ENCODE measurements at regions not wholly inside any gene's neighbourhood (a gene's known extent, or its start where the extent isn't known, plus 50 kb on each side); places are given as distances from the start of the nearest gene placed in this dataset.
"Not testable (repeated sequence)": the region's sequence is repeated elsewhere in the genome, so short reads cannot be mapped to it uniquely, and the experiment has no call there.

- CTCF ChIA-PET = no interaction called here
- intact Hi-C loops (cut with micrococcal nuclease) = no loop called here
- Mint-ChIP-seq H3K4me1 (no peaks in the 10 kb centered on the region), H3K36me3 (peaks cover 0 to 5% (median 0%) of the 10 kb centered on the region in 5 donors), H3K27me3 (peaks cover 9 to 35% (median 20%) of the 10 kb centered on the region in 5 donors), H3K9me3 (peaks cover 7 to 37% (median 14%) of the 10 kb centered on the region in 11 donors), H3K27ac (no peak overlapping the region), H3K4me3 (no peak overlapping the region)
- Histone ChIP-seq H3K36me3 (ENCODE audit: control insufficient read depth in 2 of 3, insufficient read depth in 3 of 3, low read length in 3 of 3) (no peaks in the 10 kb centered on the region), H3K9me3 (ENCODE audit: control insufficient read depth in 2 of 3, low read length in 3 of 3) (no peaks in the 10 kb centered on the region), H3K27me3 (ENCODE audit: control insufficient read depth in 2 of 2, insufficient read depth in 2 of 2, low read length in 2 of 2) (no peaks in the 10 kb centered on the region), H3K4me3 (ENCODE audit: low read length) (no peak overlapping the region), H3K27ac (ENCODE audit: low read depth, low read length) (no peak overlapping the region), H3K4me1 (ENCODE audit: control insufficient read depth in 2 of 2, insufficient read depth in 2 of 2, low read length in 2 of 2) (no peaks in the 10 kb centered on the region)
- ATAC-seq = no peak
- POLR2A ChIA-PET = no interaction called here
- no peak for DNase-seq
These were observed 54.0 kb upstream of the RASAL2 start for GRCh38 chr1:178039891-178040290.

GRCh38 chr1:178043940-178044339 is 50.0 kb upstream of the RASAL2 start:
- H3K27ac ChIP-seq (ENCODE audit: low read depth, low read length); ATAC-seq; H3K4me3 Mint-ChIP-seq; H3K36me3 ChIP-seq (ENCODE audit: control insufficient read depth in 2 of 3, insufficient read depth in 3 of 3, low read length in 3 of 3); H3K4me1 ChIP-seq (ENCODE audit: control insufficient read depth in 2 of 2, insufficient read depth in 2 of 2, low read length in 2 of 2); POLR2A ChIA-PET; H3K36me3 Mint-ChIP-seq; H3K4me1 Mint-ChIP-seq; H3K27ac Mint-ChIP-seq; H3K4me3 ChIP-seq (ENCODE audit: low read length); DNase-seq; H3K27me3 ChIP-seq (ENCODE audit: control insufficient read depth in 2 of 2, insufficient read depth in 2 of 2, low read length in 2 of 2); H3K9me3 ChIP-seq (ENCODE audit: control insufficient read depth in 2 of 3, low read length in 3 of 3); intact Hi-C loops (cut with micrococcal nuclease); CTCF ChIA-PET: not testable (repeated sequence)
- H3K9me3 Mint-ChIP-seq = peaks cover 6 to 25% (median 11%) of the 10 kb centered on the region in 11 donors
- peaks cover 0 to 24% (median 9%) of the 10 kb centered on the region in 5 donors for H3K27me3 Mint-ChIP-seq
